Upper lobe of right lung (tissue), 1 donor: ENCODE measurements at regions not wholly inside any gene's neighbourhood (a gene's known extent, or its start where the extent isn't known, plus 50 kb on each side); places are given as distances from the start of the nearest gene placed in this dataset.
"Not testable (repeated sequence)": the region's sequence is repeated elsewhere in the genome, so short reads cannot be mapped to it uniquely, and the experiment has no call there.

Source experiments
- ATAC-seq: fragments of 200-7000 bp; cut with Tn5 transposase; one replicate; pipeline ENCODE4 v1.9.1; 2020; ENCODE audit warnings: mild to moderate bottlenecking, moderate library complexity
- DNase-seq: peaks from one replicate; pipeline ENCODE4 v3.0.0-alpha.2; 2020
- H3K27ac ChIP-seq: fragments of 200-600 bp; one replicate; pipeline ENCODE4 v1.8.0; 2022
- H3K27me3 ChIP-seq: fragments of 200-600 bp; one replicate; pipeline ENCODE4 v1.8.0; 2022; ENCODE audit warnings: mild to moderate bottlenecking
- H3K36me3 ChIP-seq: fragments of 200-600 bp; one replicate; pipeline ENCODE4 v1.8.0; 2022
- H3K4me1 ChIP-seq: fragments of 200-600 bp; one replicate; pipeline ENCODE4 v1.8.0; 2022
- H3K4me3 ChIP-seq: fragments of 200-600 bp; one replicate; pipeline ENCODE4 v1.8.0; 2022; ENCODE audit warnings: mild to moderate bottlenecking
- H3K9me3 ChIP-seq: fragments of 200-600 bp; one replicate; pipeline ENCODE4 v1.8.0; 2022
- CTCF ChIP-seq: fragments of 200-600 bp; IDR thresholded peaks from one replicate; pipeline ENCODE4 v1.8.0; 2022; ENCODE audit warnings: antibody characterized with exemption
- intact Hi-C: fragments of 100-400 bp; cut with DNase I; formaldehyde crosslinking; loops from one replicate; pipeline ENCODE4 v1.11.0; 2022
- donor health status: DM: no; HTN: yes; CAD: no; lungs with severe emphysema.

DNA sequence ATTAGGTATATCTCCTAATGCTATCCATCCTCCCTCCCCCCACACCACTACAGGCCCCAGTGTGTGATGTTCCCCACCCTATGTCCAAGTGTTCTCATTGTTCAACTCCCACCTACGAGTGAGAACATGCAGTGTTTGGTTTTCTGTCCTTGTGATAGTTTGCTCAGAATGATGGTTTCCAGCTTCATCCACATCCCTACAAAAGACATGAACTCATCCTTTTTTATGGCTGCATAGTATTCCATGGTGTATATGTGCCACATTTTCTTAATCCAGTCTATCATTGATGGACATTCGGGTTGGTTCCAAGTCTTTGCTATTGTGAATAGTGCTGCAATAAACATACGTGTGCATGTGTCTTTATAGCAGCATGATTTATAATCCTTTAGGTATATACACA lies 53.8 kb upstream of the HIVEP2 start:
- ATAC-seq, H3K27ac ChIP-seq, intact Hi-C loops, H3K36me3 ChIP-seq, H3K4me1 ChIP-seq, H3K4me3 ChIP-seq, H3K27me3 ChIP-seq, H3K9me3 ChIP-seq, DNase-seq: not testable (repeated sequence)

DNA sequence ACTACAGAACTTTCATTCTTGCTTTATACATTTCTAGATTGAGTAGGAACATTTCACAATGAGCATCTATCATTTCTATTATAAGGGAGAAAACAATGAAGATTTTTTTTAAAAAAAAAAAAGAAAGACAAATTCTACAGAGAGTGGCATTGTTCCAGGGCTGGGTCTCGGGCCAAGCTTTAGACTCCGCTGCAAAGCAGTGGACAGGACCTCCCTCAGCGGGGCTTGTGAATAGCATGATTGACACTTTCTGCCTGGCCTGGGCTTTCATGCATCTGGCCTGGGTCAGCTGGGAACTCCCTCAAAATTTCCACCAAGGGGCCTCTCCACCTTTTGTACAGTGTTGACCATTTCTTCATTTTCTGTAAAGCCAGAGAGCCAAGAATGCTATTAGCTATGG lies 55.8 kb upstream of the HIVEP2 start:
- H3K9me3 ChIP-seq, result no peaks in the 10 kb centered on the region
- no peaks in the 10 kb centered on the region for H3K36me3 ChIP-seq
- TF ChIP-seq CTCF, result no peak
- no peaks in the 10 kb centered on the region for H3K27me3 ChIP-seq
- no peaks in the 10 kb centered on the region for H3K4me1 ChIP-seq
- DNase-seq (no peak), ATAC-seq (no peak)
- intact Hi-C loops, result no loop called here
- no peak overlapping the region for H3K27ac ChIP-seq
- H3K4me3 ChIP-seq, result no peak overlapping the region

DNA sequence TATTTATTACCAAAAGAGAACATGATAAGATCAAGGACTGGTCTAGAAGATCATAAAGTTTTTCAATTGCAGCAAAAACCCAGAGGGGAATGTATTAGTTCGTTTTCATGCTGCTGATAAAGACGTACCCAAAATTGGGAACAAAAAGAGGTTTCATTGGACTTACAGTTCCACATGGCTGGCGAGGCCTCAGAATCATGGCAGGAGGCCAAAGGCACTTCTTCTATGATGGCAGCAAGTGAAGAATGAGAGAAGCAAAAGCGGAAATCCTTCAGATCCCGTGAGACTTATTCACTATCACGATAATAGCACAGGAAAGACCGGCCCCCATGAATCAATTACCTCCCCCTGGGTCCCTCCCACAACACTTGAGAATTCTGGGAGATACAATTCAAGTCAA lies 57.7 kb upstream of the HIVEP2 start:
- Histone ChIP-seq H3K27ac (no peak overlapping the region), H3K4me3 (no peak overlapping the region), H3K4me1 (no peaks in the 10 kb centered on the region), H3K9me3 (no peaks in the 10 kb centered on the region), H3K36me3 (no peaks in the 10 kb centered on the region), H3K27me3 (no peaks in the 10 kb centered on the region)
- DNase-seq (no peak), ATAC-seq (no peak)
- TF ChIP-seq CTCF, result no peak
- intact Hi-C loops, result no loop called here

DNA sequence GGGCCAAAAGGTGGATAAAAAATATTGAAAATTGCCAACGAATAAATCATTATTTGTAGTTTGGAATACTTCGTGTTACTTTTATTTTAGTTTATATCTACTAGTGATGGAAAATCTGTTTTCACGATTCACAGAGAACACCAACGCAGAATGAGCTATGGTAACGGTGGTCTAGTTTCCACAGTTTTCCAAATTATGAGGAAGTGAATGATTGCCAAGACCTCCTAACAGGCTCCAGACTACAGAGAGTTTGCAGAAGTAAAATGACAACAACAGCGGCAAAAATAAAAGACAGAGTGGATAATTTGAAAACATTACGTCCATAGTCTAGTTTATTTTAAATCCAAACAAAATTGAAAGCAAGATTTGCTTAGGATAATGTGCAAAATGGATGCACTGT lies 57.0 kb upstream of the AIG1 start:
- Histone ChIP-seq H3K27me3 (no peaks in the 10 kb centered on the region), H3K4me3 (no peak overlapping the region), H3K9me3 (no peaks in the 10 kb centered on the region), H3K4me1 (no peaks in the 10 kb centered on the region), H3K27ac (no peak overlapping the region), H3K36me3 (no peaks in the 10 kb centered on the region)
- intact Hi-C loops, result no loop called here
- ATAC-seq (no peak), DNase-seq (no peak)
- no peak for TF ChIP-seq CTCF

GRCh38 chr6:143005816-143006215 lies 54.9 kb upstream of the AIG1 start:
- intact Hi-C loops, result no loop called here
- H3K36me3 ChIP-seq, result no peaks in the 10 kb centered on the region
- DNase-seq, result no peak
- no peaks in the 10 kb centered on the region for H3K4me1 ChIP-seq
- ATAC-seq, result no peak
- no peak for TF ChIP-seq CTCF
- H3K4me3 ChIP-seq, result no peak overlapping the region
- H3K9me3 ChIP-seq, result no peaks in the 10 kb centered on the region
- H3K27ac ChIP-seq, result no peak overlapping the region
- no peaks in the 10 kb centered on the region for H3K27me3 ChIP-seq

DNA sequence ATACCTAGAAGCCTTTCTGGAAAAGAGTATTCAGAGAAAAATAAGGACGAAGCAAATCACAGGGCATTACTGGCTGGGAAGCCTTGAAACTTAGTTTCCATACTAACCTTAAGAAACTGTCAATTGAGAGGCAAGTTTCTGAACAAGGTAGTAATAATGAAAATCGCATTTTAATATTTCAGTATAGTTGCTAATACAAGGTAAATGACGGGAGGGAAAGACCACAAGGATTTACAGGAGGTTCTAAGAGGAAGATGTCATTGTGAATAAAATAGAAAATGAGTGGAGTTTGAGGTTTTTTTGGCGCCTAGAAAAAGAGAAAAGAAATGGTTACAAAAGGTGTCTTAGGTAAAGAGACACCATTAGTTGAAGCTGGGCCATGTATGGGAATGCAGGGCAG lies 53.9 kb upstream of the AIG1 start:
- no peaks in the 10 kb centered on the region for H3K27me3 ChIP-seq
- no peak for TF ChIP-seq CTCF
- no peaks in the 10 kb centered on the region for H3K36me3 ChIP-seq
- H3K9me3 ChIP-seq, result no peaks in the 10 kb centered on the region
- H3K4me1 ChIP-seq, result no peaks in the 10 kb centered on the region
- DNase-seq (no peak), ATAC-seq (no peak)
- H3K4me3 ChIP-seq, result no peak overlapping the region
- intact Hi-C loops, result no loop called here
- no peak overlapping the region for H3K27ac ChIP-seq
